GM18517 (cell line): ENCODE measurements at regions not wholly inside any gene's neighbourhood (a gene's known extent, or its start where the extent isn't known, plus 50 kb on each side); places are given as distances from the start of the nearest gene placed in this dataset.

Source experiments
- ATAC-seq: cut with Tn5 transposase; IDR thresholded peaks from one replicate; pipeline ENCODE4 v1.9.1; 2021; ENCODE audit warnings: mild to moderate bottlenecking, moderate library complexity; ENCODE audit not compliant: unreplicated experiment

- no peak for ATAC-seq
Observed at GRCh38 chr10:117669122-117669521, 126.6 kb downstream of the EMX2 start.

DNA sequence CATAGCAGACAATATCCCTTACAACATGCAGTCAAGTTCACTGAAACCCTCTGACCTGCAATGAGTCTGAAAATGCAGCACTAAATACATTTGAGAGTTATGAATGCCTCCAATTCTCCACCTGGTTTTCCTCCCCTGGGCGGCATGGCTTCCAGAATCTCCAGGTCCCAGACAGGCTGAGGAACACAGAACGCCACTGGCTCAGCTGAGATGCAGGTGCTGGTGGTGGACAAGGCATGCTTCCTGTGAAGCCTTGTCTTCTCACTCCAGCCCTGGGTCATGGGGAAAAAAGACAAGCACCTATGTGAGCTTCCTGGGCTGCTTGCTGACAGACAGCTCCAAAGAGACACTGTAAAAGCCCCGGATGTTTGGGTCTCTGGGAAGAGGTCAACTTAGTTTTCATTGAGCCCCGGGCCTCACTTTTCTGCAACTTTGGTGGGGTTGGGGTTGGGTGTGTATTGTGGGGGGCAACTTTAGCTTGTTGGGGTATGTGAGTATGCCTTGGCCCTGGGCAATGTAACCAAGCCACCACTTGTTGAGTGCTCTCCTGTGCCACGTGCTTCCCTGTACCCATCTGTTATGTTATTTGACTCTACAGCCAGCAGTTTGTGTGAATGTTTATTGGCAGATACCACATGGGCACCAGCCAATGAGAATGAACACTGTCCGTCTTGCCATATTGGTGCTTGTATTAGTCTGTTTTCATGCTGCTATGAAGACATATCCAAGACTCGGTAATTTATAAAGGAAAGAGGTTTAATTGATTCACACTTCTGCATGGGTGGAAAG is 127.8 kb downstream of the EMX2 start:
- no peak for ATAC-seq

DNA sequence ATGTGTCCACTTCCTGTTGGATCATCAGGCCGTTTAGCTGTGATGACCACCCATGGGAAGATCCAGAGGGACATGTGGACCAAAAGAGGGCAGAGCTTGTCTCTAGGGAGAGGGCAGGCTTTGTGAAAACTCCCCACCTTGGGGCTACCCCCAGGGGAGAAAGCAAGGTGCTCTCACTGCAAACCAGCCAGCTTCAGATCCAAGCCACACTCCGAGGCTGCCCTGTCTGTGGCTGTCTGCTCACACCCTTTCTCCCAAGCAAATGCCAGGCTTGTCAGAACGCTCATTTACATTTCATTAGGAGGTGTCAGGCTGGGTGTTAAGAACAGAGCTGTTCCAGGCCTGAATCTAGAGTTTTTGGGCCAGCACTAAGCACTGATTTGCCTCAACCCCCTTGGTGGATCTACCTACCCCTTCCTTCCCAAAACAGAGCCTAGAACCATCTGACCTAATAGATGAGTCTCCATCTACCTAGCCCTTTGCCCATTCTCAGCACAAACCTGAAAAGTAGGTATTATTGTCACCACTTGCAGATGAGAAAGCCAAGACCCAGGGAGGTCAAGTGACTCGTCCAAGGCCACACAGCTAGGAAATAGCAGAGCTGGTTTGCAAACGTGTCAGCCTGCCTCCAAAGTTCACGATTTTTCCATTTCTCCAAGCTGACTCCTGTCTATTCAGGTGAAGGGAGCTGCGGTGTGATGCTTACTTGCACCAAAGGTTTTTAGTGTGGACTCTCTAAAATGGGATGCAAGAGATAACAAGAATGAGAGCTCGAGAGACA is 130.9 kb downstream of the EMX2 start:
- no peak for ATAC-seq

DNA sequence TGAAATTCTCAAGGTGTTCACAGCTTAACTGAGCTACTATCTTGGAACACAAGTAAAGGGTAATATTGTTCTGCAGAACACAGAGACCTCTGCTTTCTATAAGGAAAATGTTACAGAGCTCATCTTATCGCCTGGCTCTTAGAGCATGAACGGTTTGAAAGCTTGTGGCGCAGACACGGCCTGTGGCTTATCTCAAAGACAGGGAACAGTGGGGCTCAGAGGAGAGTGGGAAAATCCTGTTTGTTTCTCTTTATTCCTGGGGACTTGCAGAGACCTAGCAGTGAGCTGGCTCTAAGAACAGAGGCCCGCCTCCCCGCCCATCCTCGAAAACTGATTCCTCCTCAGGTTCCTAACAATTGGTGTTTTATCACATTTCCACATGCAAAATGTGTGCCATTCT is 131.7 kb downstream of the EMX2 start:
- ATAC-seq, result no peak

DNA sequence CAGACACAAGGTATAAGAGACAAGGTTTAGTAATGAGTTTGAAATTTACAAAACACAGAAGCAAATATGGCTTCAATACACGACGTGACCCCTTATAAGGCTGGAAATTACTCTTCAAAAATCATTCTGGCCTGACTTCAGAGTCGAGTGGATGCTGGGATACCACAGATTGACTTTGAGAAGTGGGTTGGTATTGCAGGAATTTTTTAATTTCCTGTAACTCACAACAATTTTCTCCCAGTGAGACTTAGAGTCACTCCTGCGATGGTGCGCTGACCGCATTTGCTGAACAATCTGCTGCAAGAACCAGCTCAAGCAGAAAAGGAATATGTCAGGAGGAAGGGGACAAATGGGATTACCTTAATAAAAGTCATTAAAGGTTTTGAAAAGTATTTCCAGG is 132.1 kb downstream of the EMX2 start:
- ATAC-seq, result no peak

- no peak for ATAC-seq
Observed at GRCh38 chr10:117675514-117676055, 133.0 kb downstream of the EMX2 start.

DNA sequence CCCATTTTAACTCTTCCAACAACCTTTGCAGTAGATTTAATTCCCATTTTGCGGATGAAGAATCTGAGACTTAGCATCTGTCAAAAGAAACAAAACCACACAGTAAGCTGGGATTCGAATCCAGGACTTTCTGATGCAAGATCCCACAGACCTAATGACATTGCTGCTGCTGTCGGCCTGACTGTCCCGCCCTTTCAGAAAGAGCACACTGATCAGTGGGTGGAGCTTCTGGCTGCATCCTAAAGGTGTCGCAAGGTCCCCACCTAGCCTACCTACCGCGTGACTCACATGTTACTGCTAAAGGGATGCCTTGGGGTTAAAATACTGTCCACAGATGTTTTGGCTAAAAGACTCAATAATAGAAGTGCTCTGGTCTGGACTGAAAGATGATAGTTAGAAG is 134.7 kb downstream of the EMX2 start:
- ATAC-seq, result no peak

DNA sequence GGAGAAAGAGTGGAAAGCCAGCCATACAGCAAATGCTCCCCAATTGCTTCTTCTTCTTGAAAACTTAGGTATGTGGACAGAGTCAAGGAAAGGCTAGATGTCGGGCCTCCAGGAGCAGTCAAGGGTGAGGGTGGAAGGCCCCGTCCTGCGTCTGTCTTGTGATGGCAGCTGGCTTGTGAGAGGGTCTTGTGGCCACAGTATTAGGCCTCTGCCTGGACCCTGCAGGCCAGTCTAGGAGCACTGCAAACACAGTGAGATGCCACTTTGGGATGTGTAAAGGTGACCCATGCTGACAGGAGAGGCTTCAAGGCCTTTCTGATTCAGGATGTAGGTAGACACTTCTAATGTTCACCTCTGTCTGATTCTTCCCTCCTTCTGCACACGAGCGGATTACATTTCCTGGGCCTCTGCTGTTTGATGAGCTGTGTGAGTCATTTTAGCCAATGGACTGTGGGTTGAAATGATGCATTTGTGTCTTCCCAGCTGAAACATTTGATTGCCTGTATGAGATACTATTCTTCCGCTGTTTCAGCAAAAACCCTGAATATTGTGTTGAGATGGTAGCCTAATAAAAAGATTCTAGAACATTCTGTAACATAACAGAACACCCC is 135.4 kb downstream of the EMX2 start:
- no peak for ATAC-seq

- ATAC-seq, result no peak
Observed at GRCh38 chr10:117680601-117681000, 138.1 kb downstream of the EMX2 start.

DNA sequence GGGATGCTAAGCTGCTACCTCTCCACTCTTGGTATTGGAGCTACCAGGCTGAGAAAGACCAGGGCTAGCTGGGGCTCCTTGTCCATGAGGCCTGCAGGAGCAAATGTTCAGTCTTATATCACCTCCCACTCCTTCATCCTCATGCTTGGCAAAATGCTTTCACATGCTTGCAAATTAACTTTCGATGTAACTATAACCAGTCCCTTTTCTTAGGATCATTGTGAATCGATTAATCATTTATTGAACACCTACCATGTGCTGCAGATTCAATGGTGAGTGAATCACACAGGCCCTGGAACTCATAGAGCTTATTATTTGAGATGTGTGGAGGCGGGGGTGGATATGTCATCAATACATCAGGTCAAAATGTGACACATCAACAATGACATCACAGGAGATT is 138.6 kb downstream of the EMX2 start:
- no peak for ATAC-seq

DNA sequence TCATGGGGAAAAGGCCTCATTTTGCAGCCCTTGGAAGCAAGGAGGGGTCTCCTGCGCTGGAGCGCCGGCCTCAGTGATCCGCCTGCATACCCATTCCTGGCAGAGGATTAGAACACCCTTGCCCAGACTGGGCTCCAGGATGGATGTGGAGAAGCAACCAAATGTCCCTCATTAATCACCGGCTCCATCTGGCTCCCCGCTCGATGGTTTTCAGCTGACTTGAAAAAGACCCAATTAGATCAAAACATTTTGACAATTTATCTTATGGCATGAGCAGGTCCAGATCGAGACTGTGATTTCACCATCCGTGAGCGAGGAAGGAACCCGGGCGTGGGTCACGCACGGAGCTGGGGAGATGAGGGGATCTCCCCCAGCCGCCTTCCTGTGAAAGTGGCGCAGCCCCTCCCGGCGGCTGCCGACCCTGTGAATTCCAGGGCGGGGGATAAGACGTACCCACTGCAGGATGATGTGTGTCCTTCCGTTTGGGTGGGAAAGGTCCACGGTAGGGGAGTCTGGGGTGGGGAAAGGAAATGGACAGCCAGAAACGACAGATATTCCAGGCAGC is 141.6 kb downstream of the EMX2 start:
- no peak for ATAC-seq

DNA sequence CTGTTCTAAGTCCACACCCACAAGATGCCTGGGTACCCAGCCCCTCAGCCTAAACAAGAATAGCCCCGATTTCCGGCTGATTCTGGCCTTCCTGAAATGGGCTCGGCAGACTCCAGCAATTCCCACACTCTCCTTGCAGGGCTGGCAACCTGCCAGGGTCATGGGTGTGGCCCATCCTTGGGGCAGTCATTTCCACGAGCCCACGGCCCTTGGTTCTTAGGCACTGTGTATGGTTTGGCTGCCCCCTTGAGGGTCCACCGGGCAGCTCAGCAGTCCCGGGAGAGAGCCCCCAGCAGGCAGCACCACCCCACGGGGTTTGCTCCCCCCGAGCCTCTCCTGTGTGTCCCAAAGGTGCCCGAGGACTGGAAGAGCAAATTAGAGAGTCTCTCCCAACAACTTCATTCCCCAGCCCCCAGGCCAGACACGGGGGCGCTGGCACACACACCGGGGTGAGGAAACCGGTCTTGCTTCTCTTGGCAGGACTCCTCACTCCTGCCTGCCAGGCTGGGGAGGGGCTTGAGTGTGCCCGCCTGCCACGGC is 142.2 kb downstream of the EMX2 start:
- no peak for ATAC-seq

- no peak for ATAC-seq
Observed at GRCh38 chr10:117685431-117685830, 142.9 kb downstream of the EMX2 start.

DNA sequence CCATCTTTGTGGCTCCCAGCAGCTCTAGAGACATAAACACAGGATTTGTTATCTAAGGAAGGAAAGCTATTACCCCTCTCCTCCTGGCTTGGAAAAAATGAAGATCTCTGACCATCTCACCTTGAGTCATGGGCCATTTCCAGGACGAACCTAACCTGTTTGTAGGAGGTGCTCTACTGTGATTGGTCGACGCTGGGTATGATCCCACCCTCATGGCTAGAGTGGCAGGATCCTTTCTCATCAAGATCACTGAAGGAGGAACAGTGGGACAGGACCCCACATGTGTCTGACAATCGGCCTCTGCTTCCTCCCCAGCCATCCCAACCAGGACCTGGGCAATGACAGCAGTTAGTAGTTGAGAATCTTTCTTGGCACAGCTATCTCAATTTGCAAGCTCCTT is 144.1 kb downstream of the EMX2 start:
- no peak for ATAC-seq

- ATAC-seq, result no peak
Observed at GRCh38 chr10:117688358-117688757, 145.8 kb downstream of the EMX2 start.

DNA sequence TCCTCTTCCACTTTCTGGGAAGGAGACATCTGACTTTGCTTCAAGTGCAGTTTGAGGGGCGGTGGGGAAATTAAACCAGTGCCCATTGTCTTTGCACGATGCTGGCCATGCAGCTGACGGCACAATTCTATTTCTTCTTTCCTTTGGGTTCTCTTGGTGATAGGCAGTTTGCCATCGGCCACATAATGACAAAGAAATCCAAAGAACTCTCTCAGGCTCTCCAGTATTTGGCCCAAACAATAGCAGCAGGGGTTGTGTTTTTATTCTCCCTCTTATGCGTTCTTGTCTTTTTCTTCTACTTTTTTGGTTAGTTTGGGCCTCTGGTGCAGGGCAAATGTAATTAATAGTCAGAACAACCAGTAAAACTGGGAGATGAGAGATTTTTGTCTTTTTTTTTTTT is 147.0 kb downstream of the EMX2 start:
- no peak for ATAC-seq

DNA sequence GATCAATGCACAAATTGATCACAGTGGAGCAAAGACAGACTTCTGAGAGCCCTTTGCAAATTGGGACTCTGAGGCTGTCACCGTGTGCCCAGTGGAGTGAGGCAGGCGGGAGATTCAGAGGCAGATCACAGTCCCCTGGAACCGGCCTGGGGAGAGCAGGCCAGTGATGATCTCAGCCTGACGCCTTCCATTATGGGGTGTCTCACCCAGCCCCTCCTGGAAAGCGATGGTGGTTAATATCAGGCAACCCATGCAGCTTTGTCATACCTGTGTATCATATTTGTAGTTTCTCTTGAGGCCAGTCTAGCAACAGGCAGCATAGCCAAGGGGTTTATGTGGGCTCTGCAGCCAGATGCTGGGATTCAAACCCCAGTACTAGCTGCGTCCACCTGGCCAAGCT is 147.8 kb downstream of the EMX2 start:
- ATAC-seq, result no peak

DNA sequence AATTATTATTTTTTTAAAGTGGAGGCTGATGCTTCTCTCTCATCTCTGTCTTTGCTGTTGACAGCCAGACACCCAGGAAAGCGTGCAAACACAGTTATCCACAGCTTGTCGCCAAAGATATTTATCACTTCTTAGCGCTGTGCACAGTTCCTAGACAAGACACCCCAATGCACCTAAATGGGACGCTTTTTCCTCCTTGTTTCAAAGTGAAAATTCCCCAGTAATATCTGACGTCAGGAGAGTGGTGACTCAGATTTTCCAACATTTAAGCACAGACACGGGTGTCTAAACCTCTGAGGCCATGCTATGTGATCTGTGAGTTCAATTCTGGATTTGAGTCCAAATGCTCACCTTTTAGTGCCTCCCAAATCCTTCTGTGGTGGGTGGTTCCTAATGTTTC is 151.6 kb downstream of the EMX2 start:
- no peak for ATAC-seq

GRCh38 chr10:117697402-117697801 is 154.9 kb downstream of the EMX2 start:
- no peak for ATAC-seq

- no peak for ATAC-seq
Observed at GRCh38 chr10:117698809-117699208, 156.3 kb downstream of the EMX2 start.

DNA sequence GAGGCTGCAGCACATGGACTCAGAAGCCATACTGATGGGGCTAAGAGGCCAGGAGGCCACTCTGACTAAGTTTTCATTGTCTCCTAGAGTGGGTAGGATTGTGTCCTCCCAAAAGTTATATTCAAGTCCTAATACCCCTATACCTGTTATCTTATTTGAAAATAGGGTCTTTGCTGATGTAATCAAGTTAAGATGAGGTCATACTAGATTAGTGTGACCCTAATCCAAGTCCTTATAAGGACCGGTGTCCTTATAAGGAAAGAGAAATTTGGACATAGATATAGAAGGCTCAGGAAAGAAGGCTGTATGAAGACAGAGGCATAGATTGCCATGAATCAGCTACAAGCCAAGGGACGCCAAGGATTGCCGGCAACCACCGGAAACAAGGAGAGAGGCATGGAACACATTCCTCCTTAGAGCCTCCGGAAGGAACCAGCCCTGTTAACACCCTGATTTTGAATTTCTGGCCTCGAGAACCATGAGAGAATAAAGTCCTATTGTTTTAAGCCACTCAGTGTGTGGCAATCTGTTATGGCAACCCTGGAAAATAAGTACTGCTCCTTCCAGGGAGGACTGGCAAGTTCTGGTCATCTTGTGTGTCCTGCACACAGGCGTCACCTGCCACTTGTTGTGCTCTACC is 157.0 kb downstream of the EMX2 start:
- no peak for ATAC-seq
